ENCODE measurements at regions not wholly inside any gene's neighbourhood (a gene's known extent, or its start where the extent isn't known, plus 50 kb on each side); places are given as distances from the start of the nearest gene placed in this dataset.
"Not testable (repeated sequence)": the region's sequence is repeated elsewhere in the genome, so short reads cannot be mapped to it uniquely, and the experiment has no call there.

DNA sequence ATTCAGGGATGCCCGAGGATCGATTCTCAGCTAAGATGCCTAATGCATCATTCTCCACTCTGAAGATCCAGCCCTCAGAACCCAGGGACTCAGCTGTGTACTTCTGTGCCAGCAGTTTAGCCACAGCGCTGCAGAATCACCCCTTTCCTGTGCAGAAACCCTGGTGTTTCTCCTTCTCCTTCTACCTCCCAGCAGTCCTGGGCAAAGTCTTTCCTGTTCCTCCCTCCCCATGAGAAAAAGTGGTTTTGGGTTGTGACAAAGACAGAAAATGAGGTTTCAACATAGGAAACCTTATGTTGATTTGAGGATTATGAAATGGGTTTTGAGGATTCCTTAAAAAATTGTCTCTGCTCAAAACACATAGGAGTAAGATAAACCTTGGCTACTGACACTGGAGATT, 185.1 kb upstream of the PRSS1 start:
- TF ChIP-seq, protein P1, sequence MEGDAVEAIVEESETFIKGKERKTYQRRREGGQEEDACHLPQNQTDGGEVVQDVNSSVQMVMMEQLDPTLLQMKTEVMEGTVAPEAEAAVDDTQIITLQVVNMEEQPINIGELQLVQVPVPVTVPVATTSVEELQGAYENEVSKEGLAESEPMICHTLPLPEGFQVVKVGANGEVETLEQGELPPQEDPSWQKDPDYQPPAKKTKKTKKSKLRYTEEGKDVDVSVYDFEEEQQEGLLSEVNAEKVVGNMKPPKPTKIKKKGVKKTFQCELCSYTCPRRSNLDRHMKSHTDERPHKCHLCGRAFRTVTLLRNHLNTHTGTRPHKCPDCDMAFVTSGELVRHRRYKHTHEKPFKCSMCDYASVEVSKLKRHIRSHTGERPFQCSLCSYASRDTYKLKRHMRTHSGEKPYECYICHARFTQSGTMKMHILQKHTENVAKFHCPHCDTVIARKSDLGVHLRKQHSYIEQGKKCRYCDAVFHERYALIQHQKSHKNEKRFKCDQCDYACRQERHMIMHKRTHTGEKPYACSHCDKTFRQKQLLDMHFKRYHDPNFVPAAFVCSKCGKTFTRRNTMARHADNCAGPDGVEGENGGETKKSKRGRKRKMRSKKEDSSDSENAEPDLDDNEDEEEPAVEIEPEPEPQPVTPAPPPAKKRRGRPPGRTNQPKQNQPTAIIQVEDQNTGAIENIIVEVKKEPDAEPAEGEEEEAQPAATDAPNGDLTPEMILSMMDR (IDR thresholded peaks at IDR 0.05): not testable (repeated sequence)
- not testable (repeated sequence) for TF ChIP-seq POLR2A (IDR thresholded peaks at IDR 0.05)
